ENCODE measurements at regions not wholly inside any gene's neighbourhood (a gene's known extent, or its start where the extent isn't known, plus 50 kb on each side); places are given as distances from the start of the nearest gene placed in this dataset.

DNA sequence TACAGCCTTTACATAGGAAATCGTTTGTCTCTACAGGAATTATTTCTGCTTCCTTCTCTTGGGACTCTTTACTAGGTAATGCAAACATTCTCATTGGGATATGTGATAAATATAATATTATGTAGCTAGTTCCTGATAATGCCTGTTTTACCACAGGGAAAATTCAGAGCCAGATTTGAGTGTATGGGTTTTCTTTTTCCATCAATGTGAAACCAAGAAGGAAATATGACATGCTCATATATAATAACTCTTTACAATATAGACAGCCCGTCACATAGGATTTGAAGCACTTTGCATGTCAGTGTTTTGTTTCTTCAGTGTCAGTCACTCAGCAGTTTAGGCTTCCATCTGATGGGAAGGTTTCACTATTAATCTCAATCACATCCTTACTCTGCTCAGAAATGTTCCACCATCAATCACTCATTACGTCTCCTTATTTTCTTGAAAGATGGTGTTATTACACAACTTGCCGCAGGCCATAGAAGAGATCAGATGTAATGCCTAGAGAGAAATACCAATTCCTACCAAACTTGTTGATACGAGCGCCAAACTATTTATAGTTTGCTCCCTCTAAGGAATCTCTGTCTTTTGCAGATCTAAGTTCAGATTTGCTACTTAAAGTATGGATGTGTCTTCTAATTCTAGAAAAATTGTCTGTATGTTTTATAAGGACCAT lies 314.8 kb downstream of the DIPK2A start:
- H3K4me3 ChIP-seq (ENCODE audit: low read length), result no peak overlapping the region
- H3K27me3 ChIP-seq (ENCODE audit: control insufficient read depth, insufficient read depth, low read length), result no peaks in the 10 kb centered on the region

DNA sequence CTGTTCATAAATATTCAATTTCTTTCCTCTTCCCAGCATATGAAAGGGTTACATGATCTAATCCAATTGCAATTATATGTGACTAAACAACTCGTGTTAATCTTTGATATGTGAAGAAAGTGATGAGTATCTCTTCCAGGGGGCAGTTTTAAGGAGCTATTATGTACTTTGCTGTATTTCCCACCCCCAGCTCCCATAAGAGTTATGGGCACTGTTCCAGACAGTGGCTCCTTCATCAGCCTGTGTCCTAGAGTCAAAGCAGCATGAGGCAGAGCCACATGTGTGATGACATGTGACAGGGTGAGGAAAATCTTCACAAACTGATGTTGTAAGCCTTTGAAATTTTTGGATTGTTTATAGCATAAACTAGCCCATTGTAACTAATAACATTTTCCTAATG lies 315.4 kb downstream of the DIPK2A start:
- Histone ChIP-seq H3K4me1 (ENCODE audit: control insufficient read depth, insufficient read depth, low read length) (peaks cover 2% of the 10 kb centered on the region), H3K36me3 (ENCODE audit: control insufficient read depth, insufficient read depth, low read length) (no peaks in the 10 kb centered on the region), H3K9ac (ENCODE audit: low read length) (no peak overlapping the region), H3K4me3 (ENCODE audit: low read length) (no peak overlapping the region), H3K27me3 (ENCODE audit: control insufficient read depth, insufficient read depth, low read length) (no peaks in the 10 kb centered on the region), H3K27ac (ENCODE audit: low read depth, low read length) (no peak overlapping the region)

More for the DNA sequence above, 314.8 kb downstream of the DIPK2A start:
- H3K9ac ChIP-seq (ENCODE audit: low read length), result no peak overlapping the region
- peaks cover 2% of the 10 kb centered on the region for H3K4me1 ChIP-seq (ENCODE audit: control insufficient read depth, insufficient read depth, low read length)
- H3K36me3 ChIP-seq (ENCODE audit: control insufficient read depth, insufficient read depth, low read length), result no peaks in the 10 kb centered on the region
- no peak overlapping the region for H3K27ac ChIP-seq (ENCODE audit: low read depth, low read length)

DNA sequence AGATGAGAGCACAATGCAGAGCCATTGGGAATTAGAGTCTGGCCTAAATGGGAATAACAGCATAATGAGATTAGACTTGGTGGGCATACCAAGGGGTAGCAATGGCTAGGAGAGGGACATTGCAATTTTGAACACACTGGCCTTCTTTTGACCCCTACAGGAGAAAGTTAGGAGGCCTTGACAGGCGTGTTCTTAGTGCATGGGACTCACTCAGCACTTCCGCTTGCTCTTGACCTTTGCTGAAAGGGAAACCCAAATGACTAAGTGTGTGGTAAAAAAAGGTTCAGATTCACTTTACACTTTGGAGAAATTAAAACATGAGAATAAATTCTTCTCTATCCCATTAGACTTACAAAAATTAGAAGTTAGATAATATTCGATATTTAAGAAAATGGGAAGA lies 317.4 kb downstream of the DIPK2A start:
- no peaks in the 10 kb centered on the region for H3K36me3 ChIP-seq (ENCODE audit: control insufficient read depth, insufficient read depth, low read length)
- H3K27me3 ChIP-seq (ENCODE audit: control insufficient read depth, insufficient read depth, low read length), result no peaks in the 10 kb centered on the region
- H3K9ac ChIP-seq (ENCODE audit: low read length), result no peak overlapping the region
- H3K27ac ChIP-seq (ENCODE audit: low read depth, low read length), result no peak overlapping the region
- peaks cover 2% of the 10 kb centered on the region for H3K4me1 ChIP-seq (ENCODE audit: control insufficient read depth, insufficient read depth, low read length)
- H3K4me3 ChIP-seq (ENCODE audit: low read length), result no peak overlapping the region

DNA sequence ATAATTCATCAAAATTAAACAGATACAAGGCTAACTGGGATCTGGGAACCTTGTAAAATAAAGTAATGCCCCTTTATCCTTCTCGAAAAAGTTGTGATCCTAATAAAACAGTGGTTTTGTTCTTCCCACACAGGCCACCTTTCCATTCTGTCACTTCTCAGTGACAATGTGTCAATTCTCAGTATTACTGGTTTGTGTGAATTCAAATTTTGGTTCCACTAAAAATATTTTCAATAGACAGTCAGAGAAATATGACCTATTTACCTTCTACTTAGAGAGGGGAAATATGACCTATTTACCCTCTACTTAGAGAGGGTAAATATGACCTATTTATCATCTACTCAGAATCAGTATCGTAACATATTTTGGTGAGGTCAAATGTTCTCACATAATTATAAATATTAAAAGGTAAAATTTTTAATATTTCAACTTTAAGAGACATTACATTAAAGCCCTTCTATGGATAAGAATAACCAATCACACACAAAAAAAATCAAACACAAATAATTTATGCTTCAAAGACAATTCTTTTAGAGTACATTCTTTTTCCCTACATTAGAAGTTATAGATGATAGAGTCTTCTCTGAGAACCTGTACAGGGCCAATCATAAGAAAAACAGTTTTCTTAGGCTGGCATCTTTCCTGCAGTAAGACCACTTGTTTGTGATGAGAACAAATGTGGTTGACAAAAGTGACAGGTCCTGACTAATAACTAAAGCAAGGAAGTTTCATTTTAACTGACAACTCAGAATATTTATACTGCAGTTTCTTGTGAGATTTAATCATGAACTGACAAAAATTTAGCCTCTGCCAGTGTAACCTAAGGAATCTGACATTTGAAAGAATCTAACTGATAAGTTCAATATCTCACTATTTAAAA lies 323.3 kb downstream of the DIPK2A start:
- Histone ChIP-seq H3K36me3 (ENCODE audit: control insufficient read depth, insufficient read depth, low read length) (no peaks in the 10 kb centered on the region), H3K4me3 (ENCODE audit: low read length) (no peak overlapping the region), H3K27ac (ENCODE audit: low read depth, low read length) (no peak overlapping the region), H3K27me3 (ENCODE audit: control insufficient read depth, insufficient read depth, low read length) (no peaks in the 10 kb centered on the region), H3K4me1 (ENCODE audit: control insufficient read depth, insufficient read depth, low read length) (no peaks in the 10 kb centered on the region), H3K9ac (ENCODE audit: low read length) (no peak overlapping the region)

DNA sequence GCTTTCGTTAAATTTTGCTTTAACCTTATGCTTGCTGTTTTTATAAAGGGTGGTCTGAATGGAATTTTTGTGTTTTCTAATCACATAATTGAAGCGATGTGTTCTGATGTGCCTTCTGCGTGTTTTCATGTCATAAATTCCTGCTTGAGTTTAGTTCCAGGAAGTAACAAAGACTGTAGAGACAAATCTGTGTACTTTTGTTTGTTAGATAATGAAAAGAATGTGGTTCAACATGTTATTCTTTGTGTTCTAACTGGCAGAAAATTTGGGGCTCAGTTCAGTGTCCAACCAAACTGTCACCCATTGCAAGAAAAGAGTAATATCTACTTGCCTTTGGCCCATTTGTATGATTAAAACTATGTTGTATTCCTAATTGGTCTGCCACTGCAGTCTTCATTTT lies 324.0 kb downstream of the DIPK2A start:
- H3K27me3 ChIP-seq (ENCODE audit: control insufficient read depth, insufficient read depth, low read length), result no peaks in the 10 kb centered on the region
- no peak overlapping the region for H3K4me3 ChIP-seq (ENCODE audit: low read length)
- no peak overlapping the region for H3K27ac ChIP-seq (ENCODE audit: low read depth, low read length)
- H3K36me3 ChIP-seq (ENCODE audit: control insufficient read depth, insufficient read depth, low read length), result no peaks in the 10 kb centered on the region
- no peaks in the 10 kb centered on the region for H3K4me1 ChIP-seq (ENCODE audit: control insufficient read depth, insufficient read depth, low read length)
- H3K9ac ChIP-seq (ENCODE audit: low read length), result no peak overlapping the region

DNA sequence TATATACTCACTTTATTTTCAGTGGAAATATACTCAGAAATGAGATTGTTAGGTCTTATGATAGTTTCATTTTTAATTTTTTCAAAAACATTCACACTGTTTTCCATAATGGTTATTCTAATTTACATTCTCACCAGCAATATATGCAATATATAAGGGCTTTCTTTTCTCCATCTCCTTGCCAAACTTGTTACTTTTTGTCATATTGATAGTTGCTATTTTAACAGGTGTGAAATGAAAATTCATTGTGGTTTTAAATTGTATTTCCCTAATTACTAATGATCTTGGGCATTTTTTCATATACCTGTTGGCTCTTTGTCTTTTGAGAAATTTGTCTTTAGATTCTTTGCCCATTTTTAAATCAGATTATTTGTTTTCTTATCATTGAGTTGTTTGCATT lies 325.2 kb downstream of the DIPK2A start:
- no peak overlapping the region for H3K27ac ChIP-seq (ENCODE audit: low read depth, low read length)
- H3K9ac ChIP-seq (ENCODE audit: low read length), result no peak overlapping the region
- H3K27me3 ChIP-seq (ENCODE audit: control insufficient read depth, insufficient read depth, low read length), result no peaks in the 10 kb centered on the region
- no peaks in the 10 kb centered on the region for H3K36me3 ChIP-seq (ENCODE audit: control insufficient read depth, insufficient read depth, low read length)
- no peaks in the 10 kb centered on the region for H3K4me1 ChIP-seq (ENCODE audit: control insufficient read depth, insufficient read depth, low read length)
- no peak overlapping the region for H3K4me3 ChIP-seq (ENCODE audit: low read length)

DNA sequence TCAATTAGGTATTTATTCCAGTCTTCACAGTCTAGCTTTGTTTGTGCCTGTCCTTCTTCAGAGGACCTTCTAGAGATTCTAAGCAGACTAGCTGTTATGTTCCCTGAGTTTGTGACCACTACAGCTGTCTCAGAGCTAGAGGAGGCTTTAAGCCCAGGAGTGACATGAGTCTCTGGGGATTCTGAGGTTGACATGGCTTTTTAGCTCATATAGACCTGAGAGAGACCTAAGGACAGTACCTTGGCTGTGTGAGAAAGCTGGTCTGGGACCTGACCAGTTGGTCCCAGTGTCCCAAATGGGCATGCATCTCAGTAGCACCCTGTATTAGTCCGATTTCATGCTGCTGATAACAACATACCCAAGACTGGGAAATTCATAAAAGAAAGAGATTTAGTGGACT lies 330.2 kb downstream of the DIPK2A start:
- H3K4me3 ChIP-seq (ENCODE audit: low read length), result no peak overlapping the region
- no peaks in the 10 kb centered on the region for H3K36me3 ChIP-seq (ENCODE audit: control insufficient read depth, insufficient read depth, low read length)
- no peak overlapping the region for H3K27ac ChIP-seq (ENCODE audit: low read depth, low read length)

DNA sequence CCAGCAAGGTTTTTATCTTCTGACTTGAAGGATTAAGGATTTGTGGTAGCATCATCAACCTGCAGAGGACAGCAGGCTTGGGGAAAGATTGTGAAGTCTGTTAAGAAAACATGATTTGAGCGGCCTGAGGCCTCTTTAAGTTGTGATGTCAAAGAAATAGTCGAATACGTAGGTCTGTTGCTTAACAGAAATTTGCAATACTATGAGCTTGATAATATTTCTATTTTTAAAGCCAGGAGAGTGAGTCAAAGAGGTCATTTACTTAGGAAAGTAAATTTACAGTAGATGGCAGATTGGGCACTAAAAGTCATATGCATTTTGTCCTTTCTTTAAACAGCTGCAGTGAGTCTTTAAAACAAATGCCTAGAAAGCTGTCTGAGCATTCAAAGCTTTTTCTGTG lies 336.3 kb downstream of the DIPK2A start:
- Histone ChIP-seq H3K4me1 (ENCODE audit: control insufficient read depth, insufficient read depth, low read length) (no peaks in the 10 kb centered on the region), H3K36me3 (ENCODE audit: control insufficient read depth, insufficient read depth, low read length) (no peaks in the 10 kb centered on the region), H3K9ac (ENCODE audit: low read length) (no peak overlapping the region), H3K4me3 (ENCODE audit: low read length) (no peak overlapping the region), H3K27me3 (ENCODE audit: control insufficient read depth, insufficient read depth, low read length) (no peaks in the 10 kb centered on the region), H3K27ac (ENCODE audit: low read depth, low read length) (no peak overlapping the region)

More for the DNA sequence above, 330.2 kb downstream of the DIPK2A start:
- Histone ChIP-seq H3K9ac (ENCODE audit: low read length) (no peak overlapping the region), H3K27me3 (ENCODE audit: control insufficient read depth, insufficient read depth, low read length) (no peaks in the 10 kb centered on the region), H3K4me1 (ENCODE audit: control insufficient read depth, insufficient read depth, low read length) (no peaks in the 10 kb centered on the region)

DNA sequence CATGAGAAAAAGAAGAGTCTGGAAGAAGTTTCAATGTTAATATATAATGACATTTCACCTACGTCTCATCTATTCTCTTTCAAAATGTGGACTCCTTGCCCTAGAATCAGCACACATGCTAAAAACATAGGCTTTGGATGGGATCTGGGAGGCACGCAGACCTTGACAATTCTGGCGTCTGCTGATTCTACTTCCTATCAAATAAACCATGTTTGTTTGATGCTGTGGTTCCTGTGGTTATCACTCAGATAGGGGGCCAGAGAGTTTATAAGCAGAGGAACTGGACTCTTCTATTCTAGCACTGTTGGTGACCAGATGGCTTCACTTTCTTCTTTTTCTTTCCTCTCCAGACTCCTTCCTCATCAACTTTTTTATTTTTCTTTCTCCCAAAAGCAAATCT lies 336.8 kb downstream of the DIPK2A start:
- no peaks in the 10 kb centered on the region for H3K27me3 ChIP-seq (ENCODE audit: control insufficient read depth, insufficient read depth, low read length)
- H3K27ac ChIP-seq (ENCODE audit: low read depth, low read length), result no peak overlapping the region
- H3K9ac ChIP-seq (ENCODE audit: low read length), result no peak overlapping the region
- no peak overlapping the region for H3K4me3 ChIP-seq (ENCODE audit: low read length)
- no peaks in the 10 kb centered on the region for H3K4me1 ChIP-seq (ENCODE audit: control insufficient read depth, insufficient read depth, low read length)
- H3K36me3 ChIP-seq (ENCODE audit: control insufficient read depth, insufficient read depth, low read length), result no peaks in the 10 kb centered on the region

DNA sequence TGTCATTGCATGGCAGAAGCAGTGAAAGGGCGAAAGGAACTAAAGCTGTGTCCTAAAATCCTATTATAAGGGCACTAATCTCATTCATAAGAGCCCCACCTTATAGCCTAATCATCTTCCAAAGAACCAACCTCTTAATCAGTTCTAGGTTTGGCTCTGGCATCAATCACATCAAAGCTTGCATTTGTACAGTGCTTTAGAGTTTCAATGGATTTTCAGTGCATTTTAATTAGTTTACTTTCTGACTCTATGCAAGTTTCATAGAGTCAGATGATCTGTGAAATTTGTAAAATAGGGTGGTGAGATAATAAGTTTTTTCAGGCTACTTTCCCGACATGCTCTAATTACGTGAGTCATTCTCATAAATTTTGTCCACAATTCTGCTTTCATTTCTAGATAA lies 341.1 kb downstream of the DIPK2A start:
- Histone ChIP-seq H3K27ac (ENCODE audit: low read depth, low read length) (no peak overlapping the region), H3K27me3 (ENCODE audit: control insufficient read depth, insufficient read depth, low read length) (no peaks in the 10 kb centered on the region)

DNA sequence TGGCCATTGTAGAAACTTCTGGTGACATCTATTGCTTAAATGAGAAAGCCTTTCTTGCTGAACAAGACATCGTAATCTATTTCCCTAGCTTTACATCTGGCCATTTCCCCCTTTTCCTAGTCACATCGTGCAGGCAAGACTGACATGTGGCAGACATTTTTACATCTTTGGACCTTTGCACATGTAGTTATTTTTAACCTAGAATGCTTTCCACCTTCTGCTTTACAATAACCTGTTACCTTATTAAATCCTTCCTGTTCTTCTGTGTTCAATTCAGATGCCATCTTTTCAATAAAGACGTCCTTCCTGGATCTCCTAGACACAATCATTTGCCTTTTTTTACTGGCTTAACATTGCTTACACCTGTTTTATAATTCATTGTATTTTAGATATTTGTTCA lies 343.3 kb downstream of the DIPK2A start:
- H3K4me1 ChIP-seq (ENCODE audit: control insufficient read depth, insufficient read depth, low read length), result no peaks in the 10 kb centered on the region
- H3K9ac ChIP-seq (ENCODE audit: low read length), result no peak overlapping the region
- no peaks in the 10 kb centered on the region for H3K36me3 ChIP-seq (ENCODE audit: control insufficient read depth, insufficient read depth, low read length)
- no peaks in the 10 kb centered on the region for H3K27me3 ChIP-seq (ENCODE audit: control insufficient read depth, insufficient read depth, low read length)
- H3K4me3 ChIP-seq (ENCODE audit: low read length), result no peak overlapping the region
- no peak overlapping the region for H3K27ac ChIP-seq (ENCODE audit: low read depth, low read length)

More for the DNA sequence above, 341.1 kb downstream of the DIPK2A start:
- no peaks in the 10 kb centered on the region for H3K36me3 ChIP-seq (ENCODE audit: control insufficient read depth, insufficient read depth, low read length)
- no peaks in the 10 kb centered on the region for H3K4me1 ChIP-seq (ENCODE audit: control insufficient read depth, insufficient read depth, low read length)
- no peak overlapping the region for H3K4me3 ChIP-seq (ENCODE audit: low read length)
- no peak overlapping the region for H3K9ac ChIP-seq (ENCODE audit: low read length)

DNA sequence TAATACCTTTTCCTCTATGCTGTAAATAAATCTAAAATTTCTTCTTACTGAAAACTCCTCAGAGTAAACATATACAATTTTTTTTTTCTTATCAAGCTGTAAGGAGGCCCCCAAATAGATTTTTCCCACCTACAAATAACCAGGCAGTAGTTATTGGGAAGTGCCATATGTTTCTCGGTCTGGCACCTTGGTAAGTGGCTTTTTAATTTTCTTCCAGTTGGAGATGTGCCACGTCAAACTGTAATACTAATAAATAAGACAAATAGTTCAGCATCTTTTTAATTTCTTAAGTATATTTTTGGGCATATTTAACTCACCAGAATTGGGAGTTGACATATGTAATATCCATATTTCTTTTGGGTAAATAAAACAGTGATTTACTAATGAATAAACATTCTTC lies 346.3 kb downstream of the DIPK2A start:
- H3K4me1 ChIP-seq (ENCODE audit: control insufficient read depth, insufficient read depth, low read length), result no peaks in the 10 kb centered on the region
- H3K27ac ChIP-seq (ENCODE audit: low read depth, low read length), result no peak overlapping the region
- no peak overlapping the region for H3K4me3 ChIP-seq (ENCODE audit: low read length)
- H3K36me3 ChIP-seq (ENCODE audit: control insufficient read depth, insufficient read depth, low read length), result no peaks in the 10 kb centered on the region
- no peaks in the 10 kb centered on the region for H3K27me3 ChIP-seq (ENCODE audit: control insufficient read depth, insufficient read depth, low read length)
- H3K9ac ChIP-seq (ENCODE audit: low read length), result no peak overlapping the region

DNA sequence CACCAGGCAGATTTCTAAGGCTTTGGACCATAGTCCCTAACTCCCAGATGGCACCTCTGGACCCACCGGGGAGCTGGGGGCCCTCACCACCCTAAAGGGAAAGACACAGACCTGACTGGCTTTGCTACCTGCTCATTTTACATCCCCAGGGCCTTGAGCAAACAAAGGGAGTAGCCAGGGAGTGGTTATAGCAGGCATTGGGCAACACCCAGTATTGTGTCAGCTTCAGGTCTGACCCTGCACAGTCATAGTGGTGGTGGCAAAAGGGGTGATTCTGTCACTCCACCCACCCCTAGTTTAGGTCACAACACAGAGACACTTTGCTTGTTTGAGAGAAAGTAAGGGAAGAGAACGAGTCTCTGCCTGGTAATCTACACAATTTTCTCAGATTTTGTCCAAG lies 352.5 kb downstream of the DIPK2A start:
- H3K27me3 ChIP-seq (ENCODE audit: control insufficient read depth, insufficient read depth, low read length), result no peaks in the 10 kb centered on the region
- H3K4me3 ChIP-seq (ENCODE audit: low read length), result no peak overlapping the region
- H3K4me1 ChIP-seq (ENCODE audit: control insufficient read depth, insufficient read depth, low read length), result no peaks in the 10 kb centered on the region
- no peak overlapping the region for H3K9ac ChIP-seq (ENCODE audit: low read length)
- no peak overlapping the region for H3K27ac ChIP-seq (ENCODE audit: low read depth, low read length)
- no peaks in the 10 kb centered on the region for H3K36me3 ChIP-seq (ENCODE audit: control insufficient read depth, insufficient read depth, low read length)
